SU-DHL-6 (cell line): ENCODE measurements at regions not wholly inside any gene's neighbourhood (a gene's known extent, or its start where the extent isn't known, plus 50 kb on each side); places are given as distances from the start of the nearest gene placed in this dataset.

Experiments
- H2AFZ ChIP-seq: fragments of 200-600 bp; sonication (generic); 2 replicates; pipeline ENCODE4 v1.6.1; 2014; ENCODE audit warnings: low read depth, mild to moderate bottlenecking, moderate library complexity, mixed read lengths, antibody characterized with exemption, low read length; ENCODE audit not compliant: severe bottlenecking
- H3F3A ChIP-seq: fragments of 200-600 bp; shearing (Covaris generic); 2 replicates; pipeline ENCODE4 v1.6.0; 2016; ENCODE audit warnings: antibody characterized with exemption, mild to moderate bottlenecking; ENCODE audit not compliant: insufficient read depth
- H3K27ac ChIP-seq: fragments of 200-600 bp; sonication (generic); 2 replicates; pipeline ENCODE4 v1.5.1; 2016; ENCODE audit warnings: low read depth, mild to moderate bottlenecking, low read length, moderate library complexity, mixed read lengths
- H3K27me3 ChIP-seq: fragments of 200-600 bp; sonication (generic), shearing (Covaris generic); 2 replicates; pipeline ENCODE4 v1.6.0; 2014; ENCODE audit warnings: mild to moderate bottlenecking, low read length
- H3K36me3 ChIP-seq: fragments of 200-600 bp; sonication (generic); 2 replicates; pipeline ENCODE4 v1.6.1; 2014; ENCODE audit warnings: mild to moderate bottlenecking, low read length, mixed read lengths
- H3K4me2 ChIP-seq: fragments of 300-600, 200-600 bp; shearing (Covaris generic), sonication (generic); 2 replicates; pipeline ENCODE4 v1.6.0; 2014; ENCODE audit warnings: low read length, low read depth, mild to moderate bottlenecking; ENCODE audit not compliant: poor library complexity, severe bottlenecking
- H3K4me3 ChIP-seq: fragments of 200-600 bp; sonication (generic); 2 replicates; pipeline ENCODE4 v1.5.1; 2014; ENCODE audit warnings: antibody characterized with exemption, low read length, mild to moderate bottlenecking, mixed read lengths; ENCODE audit not compliant: insufficient read depth, poor library complexity, severe bottlenecking
- H3K79me2 ChIP-seq: fragments of 200-600 bp; sonication (generic); 2 replicates; pipeline ENCODE4 v1.6.1; 2014; ENCODE audit warnings: mild to moderate bottlenecking, low read length, moderate library complexity; ENCODE audit not compliant: insufficient read depth
- H3K9ac ChIP-seq: fragments of 200-600 bp; sonication (generic); 2 replicates; pipeline ENCODE4 v1.7.0; 2014; ENCODE audit warnings: mild to moderate bottlenecking, low read length
- H3K9me2 ChIP-seq: fragments of 200-600 bp; sonication (generic); replicated peaks from 2 replicates; pipeline ENCODE4 v1.6.1; 2014; ENCODE audit warnings: low read length; ENCODE audit not compliant: insufficient read depth
- H3K9me3 ChIP-seq: fragments of 200-600 bp; sonication (generic); 2 replicates; pipeline ENCODE4 v1.6.1; 2014; ENCODE audit warnings: low read length, mixed read lengths; ENCODE audit not compliant: insufficient read depth
- H4K20me1 ChIP-seq: fragments of 200-600 bp; sonication (generic); 2 replicates; pipeline ENCODE4 v1.6.1; 2014; ENCODE audit warnings: low read depth, mild to moderate bottlenecking, antibody characterized with exemption, low read length, moderate library complexity, mixed read lengths
- EZH2phosphoT487 ChIP-seq: fragments of 200-600 bp; sonication (generic), shearing (Covaris generic); conservative IDR thresholded peaks from 2 replicates; pipeline ENCODE4 v1.6.1; 2018; ENCODE audit warnings: mild to moderate bottlenecking, antibody characterized with exemption, low read length, moderate library complexity, mixed read lengths
- TF ChIP-seq, protein P1 (sequence below): fragments of 200-600 bp; sonication (generic); IDR thresholded peaks from one replicate; pipeline ENCODE4 v1.5.1; 2017; ENCODE audit warnings: antibody characterized with exemption, mild to moderate bottlenecking, low read length, moderate library complexity; ENCODE audit not compliant: insufficient read depth, poor library complexity, severe bottlenecking

DNA sequence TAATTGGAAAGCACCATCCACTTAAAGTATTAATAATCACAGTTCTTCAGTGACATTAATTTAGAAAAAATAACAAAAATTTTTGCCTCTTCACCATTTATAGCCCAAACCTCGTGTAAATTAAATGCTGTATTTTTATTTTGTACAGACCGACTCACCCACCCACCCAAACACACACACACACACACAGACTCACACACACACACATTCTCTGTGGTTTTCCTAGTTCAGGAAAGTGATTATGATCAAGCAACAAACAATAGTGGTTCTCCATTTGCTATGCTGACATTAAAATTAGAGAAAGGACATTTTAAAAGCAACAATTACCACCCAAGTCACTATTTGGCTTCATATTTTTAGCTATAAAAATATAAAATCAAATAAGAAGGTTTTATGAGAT is 112.5 kb upstream of the FLRT2 start:
- no peak overlapping the region for H2AFZ ChIP-seq
- H3K79me2 ChIP-seq: no peaks in the 10 kb centered on the region
- no peak overlapping the region for H3K4me3 ChIP-seq
- H3K4me2 ChIP-seq: no peak overlapping the region
- H3K9me3 ChIP-seq: no peaks in the 10 kb centered on the region
- H3K36me3 ChIP-seq: no peaks in the 10 kb centered on the region
- H3K27ac ChIP-seq: no peak overlapping the region
- H3K27me3 ChIP-seq: no peaks in the 10 kb centered on the region
- TF ChIP-seq, protein P1, sequence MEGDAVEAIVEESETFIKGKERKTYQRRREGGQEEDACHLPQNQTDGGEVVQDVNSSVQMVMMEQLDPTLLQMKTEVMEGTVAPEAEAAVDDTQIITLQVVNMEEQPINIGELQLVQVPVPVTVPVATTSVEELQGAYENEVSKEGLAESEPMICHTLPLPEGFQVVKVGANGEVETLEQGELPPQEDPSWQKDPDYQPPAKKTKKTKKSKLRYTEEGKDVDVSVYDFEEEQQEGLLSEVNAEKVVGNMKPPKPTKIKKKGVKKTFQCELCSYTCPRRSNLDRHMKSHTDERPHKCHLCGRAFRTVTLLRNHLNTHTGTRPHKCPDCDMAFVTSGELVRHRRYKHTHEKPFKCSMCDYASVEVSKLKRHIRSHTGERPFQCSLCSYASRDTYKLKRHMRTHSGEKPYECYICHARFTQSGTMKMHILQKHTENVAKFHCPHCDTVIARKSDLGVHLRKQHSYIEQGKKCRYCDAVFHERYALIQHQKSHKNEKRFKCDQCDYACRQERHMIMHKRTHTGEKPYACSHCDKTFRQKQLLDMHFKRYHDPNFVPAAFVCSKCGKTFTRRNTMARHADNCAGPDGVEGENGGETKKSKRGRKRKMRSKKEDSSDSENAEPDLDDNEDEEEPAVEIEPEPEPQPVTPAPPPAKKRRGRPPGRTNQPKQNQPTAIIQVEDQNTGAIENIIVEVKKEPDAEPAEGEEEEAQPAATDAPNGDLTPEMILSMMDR: no peak
- TF ChIP-seq EZH2phosphoT487: no peak
- no peak overlapping the region for H3K9ac ChIP-seq
- H3K9me2 ChIP-seq: no peaks in the 10 kb centered on the region
- H3F3A ChIP-seq: no peaks in the 10 kb centered on the region
- H4K20me1 ChIP-seq: no peaks in the 10 kb centered on the region

DNA sequence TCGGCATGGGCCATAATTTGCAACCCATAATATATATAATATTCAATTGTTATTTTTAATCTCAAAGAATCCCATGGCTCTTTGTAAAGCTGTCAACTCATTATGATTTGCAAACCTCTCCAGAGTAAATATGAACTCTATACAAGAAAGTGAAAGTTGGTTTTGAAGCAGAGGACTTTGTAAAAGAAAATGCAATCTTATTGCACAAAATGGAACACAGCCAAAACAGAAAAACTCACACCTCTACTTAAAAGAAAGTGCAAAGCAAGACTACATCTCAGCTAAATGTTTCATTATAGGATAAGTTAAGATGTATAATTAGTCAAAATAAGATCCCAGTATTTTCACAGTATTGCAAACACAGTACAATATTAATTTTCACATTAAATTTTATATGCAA is 111.2 kb upstream of the FLRT2 start:
- no peaks in the 10 kb centered on the region for H4K20me1 ChIP-seq
- no peaks in the 10 kb centered on the region for H3K36me3 ChIP-seq
- no peaks in the 10 kb centered on the region for H3K9me2 ChIP-seq
- H3K4me3 ChIP-seq: no peak overlapping the region
- H3K27me3 ChIP-seq: no peaks in the 10 kb centered on the region
- no peaks in the 10 kb centered on the region for H3K79me2 ChIP-seq
- TF ChIP-seq, protein P1: no peak
- no peak for TF ChIP-seq EZH2phosphoT487
- no peaks in the 10 kb centered on the region for H3K9me3 ChIP-seq
- H3K27ac ChIP-seq: no peak overlapping the region
- H3F3A ChIP-seq: no peaks in the 10 kb centered on the region
- H3K4me2 ChIP-seq: no peak overlapping the region
- H3K9ac ChIP-seq: no peak overlapping the region
- no peak overlapping the region for H2AFZ ChIP-seq

DNA sequence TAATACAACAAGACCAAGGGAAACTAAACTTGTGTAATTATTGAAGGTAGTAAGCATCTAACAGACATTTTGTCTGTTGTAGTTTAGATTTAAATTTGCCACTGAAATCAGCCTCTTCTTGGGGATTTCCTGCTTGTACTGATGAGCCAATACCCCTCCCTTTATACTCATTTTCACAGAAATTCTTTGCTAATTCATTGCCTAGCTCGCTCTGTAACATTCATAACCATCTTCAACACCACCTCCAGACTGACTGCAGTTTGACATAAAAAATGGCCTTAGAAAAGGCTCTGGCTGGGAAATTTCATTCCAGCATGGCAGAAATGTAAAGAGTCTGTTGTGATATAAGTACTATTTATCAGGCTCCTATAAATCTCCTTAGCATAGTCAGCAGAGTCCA is 109.7 kb upstream of the FLRT2 start:
- no peak overlapping the region for H2AFZ ChIP-seq
- no peaks in the 10 kb centered on the region for H3F3A ChIP-seq
- H3K9ac ChIP-seq: no peak overlapping the region
- H3K9me2 ChIP-seq: no peaks in the 10 kb centered on the region
- no peaks in the 10 kb centered on the region for H3K79me2 ChIP-seq
- no peak overlapping the region for H3K27ac ChIP-seq
- H3K4me3 ChIP-seq: no peak overlapping the region
- no peaks in the 10 kb centered on the region for H3K27me3 ChIP-seq
- no peaks in the 10 kb centered on the region for H3K9me3 ChIP-seq
- H3K36me3 ChIP-seq: no peaks in the 10 kb centered on the region
- no peak overlapping the region for H3K4me2 ChIP-seq
- H4K20me1 ChIP-seq: no peaks in the 10 kb centered on the region
- no peak for TF ChIP-seq EZH2phosphoT487
- TF ChIP-seq, protein P1: no peak

DNA sequence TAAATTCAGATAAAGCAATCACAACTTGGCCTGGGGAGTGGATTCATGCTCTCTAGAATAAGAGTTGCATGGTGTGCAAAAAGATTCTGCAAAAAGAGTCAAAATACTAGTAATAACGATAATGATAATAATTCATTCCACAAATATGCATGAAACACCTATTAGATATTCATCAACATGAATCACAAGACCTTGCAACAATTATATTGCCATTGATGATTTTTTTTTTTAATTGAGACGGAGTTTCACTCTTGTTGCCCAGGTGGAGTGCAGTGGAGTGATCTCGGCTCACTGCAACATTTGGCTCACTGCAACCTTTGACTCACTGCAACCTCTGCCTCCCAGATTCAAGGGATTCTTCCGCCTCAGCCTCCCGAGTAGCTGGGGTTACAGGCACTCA is 109.2 kb upstream of the FLRT2 start:
- Histone ChIP-seq H3K4me3 (no peak overlapping the region), H3K27me3 (no peaks in the 10 kb centered on the region), H3K9me3 (no peaks in the 10 kb centered on the region), H3K27ac (no peak overlapping the region), H3K4me2 (no peak overlapping the region), H2AFZ (no peak overlapping the region), H3F3A (no peaks in the 10 kb centered on the region), H3K9ac (no peak overlapping the region), H4K20me1 (no peaks in the 10 kb centered on the region), H3K9me2 (no peaks in the 10 kb centered on the region), H3K79me2 (no peaks in the 10 kb centered on the region), H3K36me3 (no peaks in the 10 kb centered on the region)
- TF ChIP-seq EZH2phosphoT487: no peak
- TF ChIP-seq, protein P1: no peak
